HG03442 (cell line): ENCODE measurements at regions not wholly inside any gene's neighbourhood (a gene's known extent, or its start where the extent isn't known, plus 50 kb on each side); places are given as distances from the start of the nearest gene placed in this dataset.
"Not testable (repeated sequence)": the region's sequence is repeated elsewhere in the genome, so short reads cannot be mapped to it uniquely, and the experiment has no call there.

Experiments
- ATAC-seq: cut with Tn5 transposase; IDR thresholded peaks from one replicate; pipeline ENCODE4 v1.9.1; 2021; ENCODE audit warnings: mild to moderate bottlenecking, moderate library complexity; ENCODE audit not compliant: unreplicated experiment

- no peak for ATAC-seq
Measured at GRCh38 chr3:197373096-197373495, 74.7 kb upstream of the DLG1 start.

- no peak for ATAC-seq
Measured at GRCh38 chr3:197372047-197372661, 73.7 kb upstream of the DLG1 start.

- no peak for ATAC-seq
Measured at GRCh38 chr3:197371591-197372046, 73.2 kb upstream of the DLG1 start.

- no peak for ATAC-seq
Measured at GRCh38 chr3:197369545-197369944, 71.1 kb upstream of the DLG1 start.

- no peak for ATAC-seq
Measured at GRCh38 chr3:197368821-197369220, 70.4 kb upstream of the DLG1 start.

- no peak for ATAC-seq
Measured at GRCh38 chr3:197368330-197368729, 69.9 kb upstream of the DLG1 start.

GRCh38 chr3:197367081-197367780 is 68.8 kb upstream of the DLG1 start:
- ATAC-seq: no peak

GRCh38 chr3:197366301-197367044 is 68.1 kb upstream of the DLG1 start:
- no peak for ATAC-seq

GRCh38 chr3:197365586-197365985 is 67.2 kb upstream of the DLG1 start:
- ATAC-seq: no peak

GRCh38 chr3:197364410-197365071 is 66.1 kb upstream of the DLG1 start:
- no peak for ATAC-seq

GRCh38 chr3:197363553-197364409 is 65.4 kb upstream of the DLG1 start:
- ATAC-seq: no peak

GRCh38 chr3:197362081-197362480 is 63.7 kb upstream of the DLG1 start:
- ATAC-seq: no peak

GRCh38 chr3:197360095-197360494 is 61.7 kb upstream of the DLG1 start:
- not testable (repeated sequence) for ATAC-seq

- not testable (repeated sequence) for ATAC-seq
Measured at GRCh38 chr3:197359476-197359875, 61.1 kb upstream of the DLG1 start.

GRCh38 chr3:197356741-197357140 is 58.3 kb upstream of the DLG1 start:
- no peak for ATAC-seq

- ATAC-seq: no peak
Measured at GRCh38 chr3:197356275-197356674, 57.9 kb upstream of the DLG1 start.

- ATAC-seq: no peak
Measured at GRCh38 chr3:197355713-197356112, 57.3 kb upstream of the DLG1 start.

GRCh38 chr3:197354568-197355001 is 56.2 kb upstream of the DLG1 start:
- no peak for ATAC-seq

GRCh38 chr3:197353867-197354567 is 55.6 kb upstream of the DLG1 start:
- no peak for ATAC-seq
